ENCODE measurements at regions not wholly inside any gene's neighbourhood (a gene's known extent, or its start where the extent isn't known, plus 50 kb on each side); places are given as distances from the start of the nearest gene placed in this dataset.

GRCh38 chr13:107867701-107868661 lies 347.4 kb downstream of the LIG4 start:
- TF ChIP-seq EZH2 (IDR thresholded peaks at IDR 0.05; ENCODE audit: low read depth) (no peak), CTCF (conservative IDR thresholded peaks at IDR 0.05) (peak; percentile 59)
